Cardiac muscle cell (in vitro differentiated cells and primary cell): ENCODE measurements at regions not wholly inside any gene's neighbourhood (a gene's known extent, or its start where the extent isn't known, plus 50 kb on each side); places are given as distances from the start of the nearest gene placed in this dataset.

ENCODE experiments used
- DNase-seq, 2 donors: peaks; one replicate each; pipeline versions ENCODE4 v3.0.0 to v3.0.0-alpha.2; 2010 to 2017; ENCODE audit warnings: low read depth in 1 of 2, low spot score in 1 of 2
- H3K27ac ChIP-seq: fragments of 200-600 bp; sonication (generic); 2 replicates; pipeline ENCODE4 v1.5.1; 2016
- H3K27me3 ChIP-seq: fragments of 200-600 bp; sonication (generic); 2 replicates; pipeline ENCODE4 v1.6.0; 2016; ENCODE audit warnings: control low read depth
- H3K36me3 ChIP-seq: fragments of 200-600 bp; sonication (generic); 2 replicates; pipeline ENCODE4 v1.5.1; 2016; ENCODE audit warnings: control low read depth
- H3K4me1 ChIP-seq: fragments of 200-600 bp; sonication (generic); 2 replicates; pipeline ENCODE4 v1.8.1; 2017; ENCODE audit warnings: low read depth, mild to moderate bottlenecking, mixed run types
- H3K4me3 ChIP-seq: fragments of 200-600 bp; sonication (generic); 2 replicates; pipeline ENCODE4 v1.5.1; 2016; ENCODE audit warnings: mild to moderate bottlenecking
- H3K9me3 ChIP-seq: fragments of 200-600 bp; sonication (generic); 2 replicates; pipeline ENCODE4 v1.5.1; 2017; ENCODE audit warnings: low read depth, mild to moderate bottlenecking, control low read depth
- CTCF ChIP-seq: IDR thresholded peaks from 2 replicates; pipeline ENCODE4 v1.5.1; 2012; ENCODE audit warnings: low read depth, mild to moderate bottlenecking, low read length

- no peak for TF ChIP-seq CTCF
- no peak for DNase-seq
- Histone ChIP-seq H3K27ac (no peak overlapping the region), H3K9me3 (no peaks in the 10 kb centered on the region), H3K4me1 (peaks cover 18% of the 10 kb centered on the region), H3K27me3 (no peaks in the 10 kb centered on the region), H3K4me3 (no peak overlapping the region), H3K36me3 (no peaks in the 10 kb centered on the region)
Measured at GRCh38 chr14:83044001-83044400, 1510.3 kb upstream of the SEL1L start.

GRCh38 chr14:83047059-83047830 lies 1513.6 kb upstream of the SEL1L start:
- Histone ChIP-seq H3K4me1 (peaks cover 18% of the 10 kb centered on the region), H3K36me3 (no peaks in the 10 kb centered on the region), H3K27ac (peak overlapping the region; percentile 41), H3K27me3 (no peaks in the 10 kb centered on the region), H3K4me3 (no peak overlapping the region), H3K9me3 (no peaks in the 10 kb centered on the region)
- TF ChIP-seq CTCF, result no peak
- DNase-seq, result peak in 1 of 2 donors; percentile 56

GRCh38 chr14:83053022-83053710 lies 1519.5 kb upstream of the SEL1L start:
- Histone ChIP-seq H3K27me3 (no peaks in the 10 kb centered on the region), H3K4me3 (no peak overlapping the region), H3K4me1 (peaks cover 6% of the 10 kb centered on the region), H3K27ac (no peak overlapping the region), H3K9me3 (no peaks in the 10 kb centered on the region), H3K36me3 (no peaks in the 10 kb centered on the region)
- no peak for TF ChIP-seq CTCF
- DNase-seq, result no peak

- no peak for TF ChIP-seq CTCF
- no peaks in the 10 kb centered on the region for H3K27me3 ChIP-seq
- no peaks in the 10 kb centered on the region for H3K4me1 ChIP-seq
- no peak overlapping the region for H3K4me3 ChIP-seq
- H3K9me3 ChIP-seq, result no peaks in the 10 kb centered on the region
- no peaks in the 10 kb centered on the region for H3K36me3 ChIP-seq
- no peak overlapping the region for H3K27ac ChIP-seq
- DNase-seq, result no peak
Measured at GRCh38 chr14:83058068-83058467, 1524.4 kb upstream of the SEL1L start.

GRCh38 chr14:83071888-83072501 lies 1538.3 kb upstream of the SEL1L start:
- H3K36me3 ChIP-seq, result no peaks in the 10 kb centered on the region
- no peaks in the 10 kb centered on the region for H3K27me3 ChIP-seq
- no peaks in the 10 kb centered on the region for H3K4me1 ChIP-seq
- no peak for TF ChIP-seq CTCF
- no peak overlapping the region for H3K27ac ChIP-seq
- DNase-seq, result peak; percentile 8 to 28
- H3K9me3 ChIP-seq, result no peaks in the 10 kb centered on the region
- H3K4me3 ChIP-seq, result no peak overlapping the region
